IPS DF 6.9 (cell line): ENCODE measurements at regions not wholly inside any gene's neighbourhood (a gene's known extent, or its start where the extent isn't known, plus 50 kb on each side); places are given as distances from the start of the nearest gene placed in this dataset.
A peak's percentile ranks its signal among the peaks of the same experiment; 100 is the strongest.

Experiments used
- DNase-seq: peaks from one replicate; pipeline ENCODE4 v3.0.0-alpha.2; 2013; ENCODE audit warnings: low read depth, low spot score
- H3K27ac ChIP-seq: one replicate; pipeline ENCODE4 v1.5.1; 2013; ENCODE audit warnings: low read length, control low read depth
- H3K27me3 ChIP-seq: 2 replicates; pipeline ENCODE4 v1.6.1; 2013; ENCODE audit warnings: mild to moderate bottlenecking, low read length; ENCODE audit not compliant: control insufficient read depth, insufficient read depth
- H3K36me3 ChIP-seq: 2 replicates; pipeline ENCODE4 v1.6.1; 2013; ENCODE audit warnings: low read length; ENCODE audit not compliant: control insufficient read depth, insufficient read depth
- H3K4me1 ChIP-seq: 2 replicates; pipeline ENCODE4 v1.6.1; 2013; ENCODE audit warnings: low read length; ENCODE audit not compliant: control insufficient read depth, insufficient read depth
- H3K4me3 ChIP-seq: 2 replicates; pipeline ENCODE4 v1.5.1; 2013; ENCODE audit warnings: mild to moderate bottlenecking, low read length
- H3K9me3 ChIP-seq: 2 replicates; pipeline ENCODE4 v1.6.1; 2013; ENCODE audit warnings: low read length, inconsistent platforms; ENCODE audit not compliant: control insufficient read depth, insufficient read depth
- WGBS: extraction: QIAGEN DNeasy Blood & Tissue Kit; methylation state at CpG from one replicate; pipeline ENCODE4 v1.1.7; 2013; ENCODE audit warnings: mixed read lengths, missing lambda C conversion rate; ENCODE audit not compliant: insufficient read length, insufficient coverage; 5-methylcytosine and 5-hydroxymethylcytosine counted together

GRCh38 chr13:44229371-44230030 is 144.1 kb upstream of the SERP2 start:
- WGBS: no CpG with 5 or more reads among the region's 11 CpGs
- Histone ChIP-seq H3K27ac (no peak overlapping the region), H3K27me3 (no peaks in the 10 kb centered on the region)

DNA sequence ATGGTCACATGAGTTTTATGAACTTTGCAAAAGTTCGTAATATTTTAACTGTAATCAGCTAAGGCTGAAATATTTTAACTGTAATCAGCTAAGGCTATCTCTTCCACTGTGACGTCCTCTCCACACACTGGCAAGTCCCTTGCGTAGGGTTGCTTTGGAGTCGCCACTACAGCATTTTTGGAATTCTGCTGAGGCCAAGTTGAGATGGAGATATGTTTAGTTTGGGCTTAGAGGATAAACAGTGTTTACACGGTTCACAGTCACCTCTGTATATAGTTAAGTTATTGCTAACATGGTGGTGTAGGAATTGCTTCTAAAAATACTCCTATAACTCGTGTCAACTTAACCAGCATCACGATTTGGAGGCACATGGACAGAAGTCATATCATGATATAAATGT is 143.6 kb upstream of the SERP2 start:
- Histone ChIP-seq H3K27ac (no peak overlapping the region), H3K4me1 (peaks cover 3% of the 10 kb centered on the region; the same call in 1 of the 2 replicates), H3K9me3 (no peaks in the 10 kb centered on the region), H3K36me3 (no peaks in the 10 kb centered on the region), H3K27me3 (no peaks in the 10 kb centered on the region), H3K4me3 (no peak overlapping the region)
- DNase-seq: no peak
- no CpG with 5 or more reads among the region's 7 CpGs for WGBS

More at GRCh38 chr13:44229371-44230030, 144.1 kb upstream of the SERP2 start:
- no peaks in the 10 kb centered on the region for H3K9me3 ChIP-seq
- no peaks in the 10 kb centered on the region for H3K36me3 ChIP-seq
- H3K4me3 ChIP-seq: no peak overlapping the region
- peaks cover 3% of the 10 kb centered on the region; the same call in 1 of the 2 replicates for H3K4me1 ChIP-seq
- DNase-seq: no peak

GRCh38 chr13:44230736-44231135 is 142.9 kb upstream of the SERP2 start:
- peaks cover 3% of the 10 kb centered on the region; the same call in 1 of the 2 replicates for H3K4me1 ChIP-seq
- no peaks in the 10 kb centered on the region for H3K27me3 ChIP-seq
- no peak for DNase-seq
- H3K27ac ChIP-seq: no peak overlapping the region
- H3K9me3 ChIP-seq: no peaks in the 10 kb centered on the region
- WGBS: no CpG with 5 or more reads among the region's 6 CpGs
- no peaks in the 10 kb centered on the region for H3K36me3 ChIP-seq
- no peak overlapping the region for H3K4me3 ChIP-seq

DNA sequence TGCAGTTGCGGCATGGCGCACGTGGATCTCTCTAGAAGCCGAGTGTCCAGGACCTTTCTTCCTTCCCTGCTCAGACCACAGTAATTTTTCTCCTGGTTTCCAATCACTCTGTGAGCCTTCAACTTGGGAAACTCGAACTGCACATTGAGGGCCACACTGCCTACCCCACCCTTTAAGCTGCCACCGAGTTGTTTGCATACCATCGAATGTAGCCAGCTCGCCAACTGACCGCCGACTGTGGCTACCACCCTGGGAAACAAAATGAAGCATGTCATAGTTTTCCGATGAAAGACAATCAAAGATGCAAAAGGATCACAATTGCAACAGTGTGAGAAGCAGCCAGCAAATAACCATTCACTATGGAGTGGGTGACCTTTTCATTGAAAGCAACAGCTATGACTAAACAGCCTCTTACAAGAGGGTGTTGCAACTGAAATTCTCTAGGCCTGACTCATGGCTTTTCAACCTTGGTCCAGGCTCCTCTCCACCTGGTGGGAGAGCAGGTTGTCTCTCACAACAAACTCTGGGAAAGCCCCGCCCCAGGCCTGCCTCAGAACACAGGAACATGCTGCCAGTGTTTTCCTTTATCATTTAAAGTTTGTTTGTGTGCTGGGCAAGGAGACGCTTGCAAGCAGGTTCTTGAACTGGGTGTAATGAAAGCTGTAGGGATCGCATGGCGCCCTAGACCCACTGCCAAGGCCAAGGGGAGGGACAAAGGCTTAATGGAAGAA is 141.7 kb upstream of the SERP2 start:
- no CpG with 5 or more reads among the region's 15 CpGs for WGBS
- H3K36me3 ChIP-seq: no peaks in the 10 kb centered on the region
- peak; percentile 33 for DNase-seq
- no peak overlapping the region for H3K27ac ChIP-seq
- no peak overlapping the region for H3K4me3 ChIP-seq
- peaks cover 3% of the 10 kb centered on the region; the same call in 1 of the 2 replicates for H3K4me1 ChIP-seq
- H3K9me3 ChIP-seq: no peaks in the 10 kb centered on the region
- H3K27me3 ChIP-seq: no peaks in the 10 kb centered on the region

DNA sequence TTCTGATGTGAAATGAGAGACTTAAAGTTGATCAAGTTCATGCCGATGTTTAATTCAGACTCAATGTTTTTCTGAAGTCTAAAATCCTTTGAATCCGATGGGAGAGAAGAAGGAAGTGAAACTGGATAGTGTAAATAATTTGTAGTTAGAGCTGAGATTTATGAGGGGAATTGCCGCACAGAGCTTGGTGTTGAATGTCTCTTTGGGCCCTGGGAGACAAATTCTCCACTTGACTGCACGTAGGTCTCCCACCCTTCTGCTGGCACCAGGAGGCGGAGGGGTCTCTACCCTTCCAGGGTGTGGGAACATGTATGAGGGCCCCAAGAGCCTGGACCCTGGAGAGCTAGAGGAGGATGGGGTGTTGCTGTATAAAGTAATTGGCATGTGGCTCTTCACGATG is 140.8 kb upstream of the SERP2 start:
- H3K9me3 ChIP-seq: no peaks in the 10 kb centered on the region
- peaks cover 3% of the 10 kb centered on the region; the same call in 1 of the 2 replicates for H3K4me1 ChIP-seq
- DNase-seq: no peak
- H3K36me3 ChIP-seq: no peaks in the 10 kb centered on the region
- no peaks in the 10 kb centered on the region for H3K27me3 ChIP-seq
- no peak overlapping the region for H3K4me3 ChIP-seq
- no peak overlapping the region for H3K27ac ChIP-seq
- whole genome bisulfite sequencing: no CpG with 5 or more reads among the region's 6 CpGs

DNA sequence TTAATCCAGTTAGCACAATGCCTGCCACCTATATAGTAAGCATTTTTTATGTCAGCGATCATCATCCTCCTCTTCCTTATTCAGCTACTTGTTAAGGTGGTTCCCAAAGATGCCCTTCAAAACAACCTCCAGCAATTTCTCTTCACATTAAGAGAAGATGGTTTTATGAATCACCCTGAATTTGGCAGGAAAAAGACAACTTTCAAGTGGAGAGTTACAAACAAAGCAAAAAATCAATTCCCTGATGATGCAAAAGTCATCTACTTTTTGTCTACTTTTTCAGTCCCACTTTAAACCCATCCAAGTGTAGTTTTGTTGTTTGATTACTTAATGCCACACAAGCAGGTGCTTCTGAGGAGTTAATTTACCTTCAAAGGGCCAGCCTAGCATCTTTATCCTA is 139.1 kb upstream of the SERP2 start:
- DNase-seq: no peak
- WGBS: no CpG with 5 or more reads among the region's 1 CpG
- Histone ChIP-seq H3K4me1 (peaks cover 3% of the 10 kb centered on the region; the same call in 1 of the 2 replicates), H3K9me3 (no peaks in the 10 kb centered on the region), H3K27ac (no peak overlapping the region), H3K4me3 (no peak overlapping the region), H3K36me3 (no peaks in the 10 kb centered on the region), H3K27me3 (no peaks in the 10 kb centered on the region)

- Histone ChIP-seq H3K27ac (no peak overlapping the region), H3K4me3 (no peak overlapping the region), H3K36me3 (no peaks in the 10 kb centered on the region), H3K27me3 (no peaks in the 10 kb centered on the region), H3K9me3 (no peaks in the 10 kb centered on the region), H3K4me1 (peaks cover 3% of the 10 kb centered on the region; the same call in 1 of the 2 replicates)
- DNase-seq: no peak
- WGBS: no CpG with 5 or more reads among the region's 1 CpG
Observed at GRCh38 chr13:44236370-44236769, 137.3 kb upstream of the SERP2 start.

DNA sequence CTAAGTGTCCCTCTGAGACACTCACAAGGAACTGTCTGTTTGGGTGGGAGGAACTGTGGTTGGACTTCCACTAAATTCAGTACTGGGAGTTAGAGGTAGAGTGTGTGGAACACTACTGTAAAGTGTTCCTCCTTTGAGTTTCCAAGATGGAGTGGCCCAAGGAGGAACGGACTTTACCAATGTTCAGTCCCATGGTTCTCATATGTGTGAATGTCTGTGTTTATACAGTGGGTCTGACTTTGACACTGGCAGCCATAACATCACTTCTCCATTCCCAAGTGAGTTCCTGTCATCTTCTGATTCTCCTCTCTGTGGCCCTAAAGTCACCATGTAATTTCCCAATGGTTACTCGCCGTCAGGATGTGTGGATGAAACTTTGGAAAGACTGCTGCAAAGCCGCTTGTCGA is 136.8 kb upstream of the SERP2 start:
- no peak overlapping the region for H3K27ac ChIP-seq

DNA sequence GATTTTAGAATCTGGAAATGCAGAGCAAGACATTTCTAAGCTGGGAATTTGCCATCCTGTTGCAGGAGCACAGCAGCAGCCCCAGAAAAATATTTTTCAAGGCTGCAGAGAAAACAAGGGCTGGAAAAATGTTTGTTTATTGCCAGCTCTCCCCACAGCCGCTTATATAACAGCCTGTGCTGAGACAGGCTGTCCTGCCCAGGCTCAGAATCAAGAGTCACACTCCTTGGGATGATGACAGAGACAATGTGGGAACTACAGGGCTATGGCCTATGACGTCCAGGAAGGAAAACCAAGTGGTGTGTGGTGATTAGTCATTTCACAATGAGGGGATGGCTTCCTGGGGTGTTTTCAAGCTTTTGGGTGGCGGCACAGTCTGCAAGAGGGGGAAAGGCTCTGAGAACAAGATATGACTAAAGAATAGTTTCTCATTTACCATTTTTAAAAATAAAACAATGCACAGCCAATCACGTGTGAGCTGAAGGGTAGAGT is 136.3 kb upstream of the SERP2 start:
- Histone ChIP-seq H3K4me1 (peaks cover 2% of the 10 kb centered on the region; the same call in 1 of the 2 replicates), H3K27ac (no peak overlapping the region), H3K4me3 (no peak overlapping the region), H3K27me3 (no peaks in the 10 kb centered on the region), H3K9me3 (no peaks in the 10 kb centered on the region), H3K36me3 (no peaks in the 10 kb centered on the region)
- DNase-seq: no peak
- no CpG with 5 or more reads among the region's 4 CpGs for WGBS

More for the DNA sequence above, 136.8 kb upstream of the SERP2 start:
- Histone ChIP-seq H3K4me3 (no peak overlapping the region), H3K36me3 (no peaks in the 10 kb centered on the region), H3K27me3 (no peaks in the 10 kb centered on the region), H3K4me1 (peaks cover 3% of the 10 kb centered on the region; the same call in 1 of the 2 replicates), H3K9me3 (no peaks in the 10 kb centered on the region)
- WGBS: no CpG with 5 or more reads among the region's 5 CpGs
- no peak for DNase-seq

DNA sequence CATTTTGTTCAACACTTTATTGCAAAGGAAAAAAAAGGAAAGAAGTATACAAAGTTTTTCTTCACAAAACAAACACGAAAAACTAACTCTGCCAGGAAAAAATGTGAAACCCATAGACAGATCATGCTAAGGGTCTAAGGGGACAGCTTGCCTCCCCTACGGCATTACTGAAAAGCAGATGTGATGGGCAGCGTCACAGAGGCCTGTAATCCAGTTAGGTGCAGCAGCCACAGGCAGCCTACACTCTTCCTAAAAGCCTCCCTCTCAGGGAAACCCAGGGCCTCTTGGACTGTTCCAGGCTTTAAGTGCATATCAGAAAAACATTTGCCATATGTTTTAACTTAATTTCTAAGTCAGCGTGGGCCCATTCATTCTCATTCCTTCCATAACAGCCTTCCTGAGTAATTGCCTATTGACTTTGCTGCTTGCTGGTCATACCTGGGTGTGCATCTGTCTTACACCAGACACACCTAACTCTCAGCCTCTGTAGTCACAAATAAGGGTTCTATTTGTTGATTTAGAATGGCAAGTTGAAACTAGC is 135.7 kb upstream of the SERP2 start:
- no peak for DNase-seq
- WGBS: no CpG with 5 or more reads among the region's 4 CpGs
- Histone ChIP-seq H3K36me3 (no peaks in the 10 kb centered on the region), H3K27me3 (no peaks in the 10 kb centered on the region), H3K9me3 (no peaks in the 10 kb centered on the region), H3K4me1 (no peaks in the 10 kb centered on the region), H3K27ac (no peak overlapping the region), H3K4me3 (no peak overlapping the region)
